H1 (cell line): ENCODE measurements at regions not wholly inside any gene's neighbourhood (a gene's known extent, or its start where the extent isn't known, plus 50 kb on each side); places are given as distances from the start of the nearest gene placed in this dataset.

Experiments used
- GABPA ChIP-seq: IDR thresholded peaks from 2 replicates; pipeline ENCODE4 v1.6.1; 2011; ENCODE audit warnings: mild to moderate bottlenecking, low read length, moderate library complexity, borderline replicate concordance; ENCODE audit not compliant: insufficient read depth
- HDAC2 ChIP-seq, 2 experiments: fragments of 300-600 bp in 1 of 2; sonication (generic) in 1 of 2; IDR thresholded peaks; 2 replicates each; pipeline ENCODE4 v1.6.1; 2011 to 2012; ENCODE audit warnings: low read depth in 2 of 2, low read length in 2 of 2, mild to moderate bottlenecking in 2 of 2, moderate library complexity in 2 of 2, borderline replicate concordance in 1 of 2, inconsistent platforms in 1 of 2
- HDAC6 ChIP-seq: IDR thresholded peaks from one replicate; pipeline ENCODE4 v1.7.1; 2012; ENCODE audit warnings: low read depth, mild to moderate bottlenecking, inconsistent platforms, low read length, moderate library complexity
- RAD21 ChIP-seq, 2 experiments: IDR thresholded peaks in 1 of 2; conservative IDR thresholded peaks in 1 of 2; 2 replicates each; pipeline ENCODE4 v1.6.1; 2011; ENCODE audit warnings: low read depth in 2 of 2, low read length in 2 of 2, improper control_type of control experiment in 1 of 2, inconsistent platforms in 1 of 2, mild to moderate bottlenecking in 1 of 2, moderate library complexity in 1 of 2
- TF ChIP-seq, protein P1 (sequence below): fragments of 300-600 bp; sonication (generic); IDR thresholded peaks from 2 replicates; pipeline ENCODE4 v1.7.1; 2012; ENCODE audit warnings: low read length, moderate library complexity, mild to moderate bottlenecking, inconsistent platforms; ENCODE audit not compliant: insufficient replicate concordance

DNA sequence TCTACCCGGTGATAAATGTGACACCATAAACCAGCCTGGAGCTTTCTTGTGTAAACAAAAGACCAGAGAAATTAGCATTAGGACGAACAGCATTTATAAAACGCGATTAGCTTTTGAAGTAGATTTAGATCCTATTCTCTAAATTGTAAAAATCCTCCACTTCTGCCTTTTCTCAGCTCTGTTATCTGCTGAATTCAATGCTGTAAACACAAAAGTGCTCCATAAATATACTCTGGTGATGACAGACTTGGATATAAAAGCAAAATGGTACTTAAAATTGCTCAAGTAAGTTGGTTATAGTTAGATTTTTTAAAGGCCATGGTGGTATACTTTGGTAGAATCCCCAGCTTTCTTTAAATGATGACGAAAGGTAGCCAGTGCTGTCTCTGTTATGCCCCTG lies 114.6 kb upstream of the RMST start (continued):
- TF ChIP-seq, protein P1, sequence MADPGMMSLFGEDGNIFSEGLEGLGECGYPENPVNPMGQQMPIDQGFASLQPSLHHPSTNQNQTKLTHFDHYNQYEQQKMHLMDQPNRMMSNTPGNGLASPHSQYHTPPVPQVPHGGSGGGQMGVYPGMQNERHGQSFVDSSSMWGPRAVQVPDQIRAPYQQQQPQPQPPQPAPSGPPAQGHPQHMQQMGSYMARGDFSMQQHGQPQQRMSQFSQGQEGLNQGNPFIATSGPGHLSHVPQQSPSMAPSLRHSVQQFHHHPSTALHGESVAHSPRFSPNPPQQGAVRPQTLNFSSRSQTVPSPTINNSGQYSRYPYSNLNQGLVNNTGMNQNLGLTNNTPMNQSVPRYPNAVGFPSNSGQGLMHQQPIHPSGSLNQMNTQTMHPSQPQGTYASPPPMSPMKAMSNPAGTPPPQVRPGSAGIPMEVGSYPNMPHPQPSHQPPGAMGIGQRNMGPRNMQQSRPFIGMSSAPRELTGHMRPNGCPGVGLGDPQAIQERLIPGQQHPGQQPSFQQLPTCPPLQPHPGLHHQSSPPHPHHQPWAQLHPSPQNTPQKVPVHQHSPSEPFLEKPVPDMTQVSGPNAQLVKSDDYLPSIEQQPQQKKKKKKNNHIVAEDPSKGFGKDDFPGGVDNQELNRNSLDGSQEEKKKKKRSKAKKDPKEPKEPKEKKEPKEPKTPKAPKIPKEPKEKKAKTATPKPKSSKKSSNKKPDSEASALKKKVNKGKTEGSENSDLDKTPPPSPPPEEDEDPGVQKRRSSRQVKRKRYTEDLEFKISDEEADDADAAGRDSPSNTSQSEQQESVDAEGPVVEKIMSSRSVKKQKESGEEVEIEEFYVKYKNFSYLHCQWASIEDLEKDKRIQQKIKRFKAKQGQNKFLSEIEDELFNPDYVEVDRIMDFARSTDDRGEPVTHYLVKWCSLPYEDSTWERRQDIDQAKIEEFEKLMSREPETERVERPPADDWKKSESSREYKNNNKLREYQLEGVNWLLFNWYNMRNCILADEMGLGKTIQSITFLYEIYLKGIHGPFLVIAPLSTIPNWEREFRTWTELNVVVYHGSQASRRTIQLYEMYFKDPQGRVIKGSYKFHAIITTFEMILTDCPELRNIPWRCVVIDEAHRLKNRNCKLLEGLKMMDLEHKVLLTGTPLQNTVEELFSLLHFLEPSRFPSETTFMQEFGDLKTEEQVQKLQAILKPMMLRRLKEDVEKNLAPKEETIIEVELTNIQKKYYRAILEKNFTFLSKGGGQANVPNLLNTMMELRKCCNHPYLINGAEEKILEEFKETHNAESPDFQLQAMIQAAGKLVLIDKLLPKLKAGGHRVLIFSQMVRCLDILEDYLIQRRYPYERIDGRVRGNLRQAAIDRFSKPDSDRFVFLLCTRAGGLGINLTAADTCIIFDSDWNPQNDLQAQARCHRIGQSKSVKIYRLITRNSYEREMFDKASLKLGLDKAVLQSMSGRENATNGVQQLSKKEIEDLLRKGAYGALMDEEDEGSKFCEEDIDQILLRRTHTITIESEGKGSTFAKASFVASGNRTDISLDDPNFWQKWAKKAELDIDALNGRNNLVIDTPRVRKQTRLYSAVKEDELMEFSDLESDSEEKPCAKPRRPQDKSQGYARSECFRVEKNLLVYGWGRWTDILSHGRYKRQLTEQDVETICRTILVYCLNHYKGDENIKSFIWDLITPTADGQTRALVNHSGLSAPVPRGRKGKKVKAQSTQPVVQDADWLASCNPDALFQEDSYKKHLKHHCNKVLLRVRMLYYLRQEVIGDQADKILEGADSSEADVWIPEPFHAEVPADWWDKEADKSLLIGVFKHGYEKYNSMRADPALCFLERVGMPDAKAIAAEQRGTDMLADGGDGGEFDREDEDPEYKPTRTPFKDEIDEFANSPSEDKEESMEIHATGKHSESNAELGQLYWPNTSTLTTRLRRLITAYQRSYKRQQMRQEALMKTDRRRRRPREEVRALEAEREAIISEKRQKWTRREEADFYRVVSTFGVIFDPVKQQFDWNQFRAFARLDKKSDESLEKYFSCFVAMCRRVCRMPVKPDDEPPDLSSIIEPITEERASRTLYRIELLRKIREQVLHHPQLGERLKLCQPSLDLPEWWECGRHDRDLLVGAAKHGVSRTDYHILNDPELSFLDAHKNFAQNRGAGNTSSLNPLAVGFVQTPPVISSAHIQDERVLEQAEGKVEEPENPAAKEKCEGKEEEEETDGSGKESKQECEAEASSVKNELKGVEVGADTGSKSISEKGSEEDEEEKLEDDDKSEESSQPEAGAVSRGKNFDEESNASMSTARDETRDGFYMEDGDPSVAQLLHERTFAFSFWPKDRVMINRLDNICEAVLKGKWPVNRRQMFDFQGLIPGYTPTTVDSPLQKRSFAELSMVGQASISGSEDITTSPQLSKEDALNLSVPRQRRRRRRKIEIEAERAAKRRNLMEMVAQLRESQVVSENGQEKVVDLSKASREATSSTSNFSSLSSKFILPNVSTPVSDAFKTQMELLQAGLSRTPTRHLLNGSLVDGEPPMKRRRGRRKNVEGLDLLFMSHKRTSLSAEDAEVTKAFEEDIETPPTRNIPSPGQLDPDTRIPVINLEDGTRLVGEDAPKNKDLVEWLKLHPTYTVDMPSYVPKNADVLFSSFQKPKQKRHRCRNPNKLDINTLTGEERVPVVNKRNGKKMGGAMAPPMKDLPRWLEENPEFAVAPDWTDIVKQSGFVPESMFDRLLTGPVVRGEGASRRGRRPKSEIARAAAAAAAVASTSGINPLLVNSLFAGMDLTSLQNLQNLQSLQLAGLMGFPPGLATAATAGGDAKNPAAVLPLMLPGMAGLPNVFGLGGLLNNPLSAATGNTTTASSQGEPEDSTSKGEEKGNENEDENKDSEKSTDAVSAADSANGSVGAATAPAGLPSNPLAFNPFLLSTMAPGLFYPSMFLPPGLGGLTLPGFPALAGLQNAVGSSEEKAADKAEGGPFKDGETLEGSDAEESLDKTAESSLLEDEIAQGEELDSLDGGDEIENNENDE = no peak
- TF ChIP-seq RAD21 (IDR thresholded peaks at IDR 0.05 in 1 of 2, conservative IDR thresholded peaks at IDR 0.05 in 1 of 2; ENCODE audit: low read depth in 2 of 2, low read length in 2 of 2) (no peak), GABPA (no peak), HDAC6 (no peak), HDAC2 (IDR thresholded peaks at IDR 0.05; ENCODE audit: borderline replicate concordance in 1 of 2, low read depth in 2 of 2, low read length in 2 of 2) (no peak)
